GM18907 (cell line): ENCODE measurements at regions not wholly inside any gene's neighbourhood (a gene's known extent, or its start where the extent isn't known, plus 50 kb on each side); places are given as distances from the start of the nearest gene placed in this dataset.
"Not testable (repeated sequence)": the region's sequence is repeated elsewhere in the genome, so short reads cannot be mapped to it uniquely, and the experiment has no call there.

Source experiments
- ATAC-seq: cut with Tn5 transposase; IDR thresholded peaks from one replicate; pipeline ENCODE4 v1.9.1; 2021; ENCODE audit warnings: mild to moderate bottlenecking, moderate library complexity; ENCODE audit not compliant: unreplicated experiment

- ATAC-seq = no peak
These were observed 1971.7 kb downstream of the SUCLG1 start for GRCh38 chr2:82487354-82487753.

DNA sequence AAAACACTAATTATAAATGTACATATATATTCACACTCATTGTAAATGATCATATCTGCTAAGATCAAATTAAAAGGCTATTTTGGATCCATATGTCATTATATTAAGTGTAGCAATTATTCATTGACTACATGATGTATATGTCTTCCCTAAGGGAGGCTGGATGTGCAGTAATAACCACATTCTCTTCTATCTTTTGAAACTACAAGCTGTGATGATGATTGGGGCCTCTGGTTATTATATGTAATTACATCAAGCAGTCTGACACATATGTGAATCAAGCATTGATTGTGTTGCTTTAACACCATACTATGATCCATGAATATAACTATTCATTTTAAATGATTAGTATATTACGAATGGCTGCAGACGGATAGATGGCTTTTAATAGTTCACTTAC, 1973.4 kb downstream of the SUCLG1 start:
- no peak for ATAC-seq

DNA sequence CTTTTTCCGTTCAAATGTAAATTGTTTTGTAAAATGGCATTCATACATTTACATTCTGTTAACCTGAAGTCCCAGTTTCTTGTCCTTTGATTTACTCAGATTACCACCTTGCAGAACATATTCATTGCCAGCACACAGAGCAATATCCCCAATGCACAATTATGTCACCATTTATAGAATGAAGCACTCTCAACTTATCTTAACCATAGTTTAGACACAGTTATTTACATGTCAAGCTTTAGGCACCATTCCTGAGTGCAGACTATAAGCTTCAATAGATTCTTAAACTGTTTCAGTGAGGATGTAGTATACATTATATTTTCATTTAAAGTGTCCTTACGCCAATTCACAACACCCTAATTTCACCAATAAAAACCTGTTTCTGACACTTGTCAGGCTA, 1977.9 kb downstream of the SUCLG1 start:
- no peak for ATAC-seq

GRCh38 chr2:82478641-82479040, 1980.4 kb downstream of the SUCLG1 start:
- no peak for ATAC-seq

DNA sequence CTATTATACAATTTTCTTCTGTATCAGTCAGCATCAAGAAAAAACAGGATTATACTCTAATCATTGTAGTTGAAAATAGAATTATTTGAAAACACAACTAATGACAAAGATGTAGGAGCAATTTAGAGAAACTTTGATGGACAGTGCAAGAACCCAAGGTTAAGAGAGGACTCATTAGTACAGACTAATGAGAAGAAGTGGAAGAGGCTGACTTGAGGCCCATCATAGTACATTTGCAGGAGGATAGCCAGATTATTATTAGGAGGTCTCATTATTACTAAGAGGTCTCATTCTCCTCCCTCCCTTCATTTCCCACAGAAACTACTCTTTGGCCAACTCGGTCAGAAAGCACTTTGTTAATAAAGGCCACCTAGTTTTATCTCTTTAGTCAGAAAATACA, 1983.0 kb downstream of the SUCLG1 start:
- ATAC-seq = no peak

GRCh38 chr2:82428251-82428650, 2030.8 kb downstream of the SUCLG1 start:
- ATAC-seq = no peak

- ATAC-seq = no peak
These were observed 2047.1 kb downstream of the SUCLG1 start for GRCh38 chr2:82412021-82412420.

GRCh38 chr2:82411071-82411470, 2048.0 kb downstream of the SUCLG1 start:
- no peak for ATAC-seq

DNA sequence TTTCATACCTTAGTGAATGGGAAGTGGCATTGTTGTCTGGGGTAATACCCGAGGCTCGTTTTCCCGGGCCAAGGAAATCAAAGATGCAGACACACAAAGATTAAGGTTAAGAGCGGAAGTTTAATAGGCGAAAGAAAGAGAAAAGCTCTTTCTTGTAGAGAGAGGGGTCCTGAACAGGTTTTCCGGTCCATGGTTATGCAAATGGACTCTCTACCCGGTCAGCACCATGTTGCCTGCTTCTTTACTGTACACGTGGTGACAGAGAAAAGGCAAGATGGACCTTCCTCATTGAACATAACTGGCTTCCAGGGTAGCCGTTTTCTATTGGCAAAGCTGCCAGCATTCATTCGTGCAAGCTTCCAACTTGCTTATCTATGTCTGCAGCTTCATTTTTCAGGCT, 2063.5 kb downstream of the SUCLG1 start:
- no peak for ATAC-seq

DNA sequence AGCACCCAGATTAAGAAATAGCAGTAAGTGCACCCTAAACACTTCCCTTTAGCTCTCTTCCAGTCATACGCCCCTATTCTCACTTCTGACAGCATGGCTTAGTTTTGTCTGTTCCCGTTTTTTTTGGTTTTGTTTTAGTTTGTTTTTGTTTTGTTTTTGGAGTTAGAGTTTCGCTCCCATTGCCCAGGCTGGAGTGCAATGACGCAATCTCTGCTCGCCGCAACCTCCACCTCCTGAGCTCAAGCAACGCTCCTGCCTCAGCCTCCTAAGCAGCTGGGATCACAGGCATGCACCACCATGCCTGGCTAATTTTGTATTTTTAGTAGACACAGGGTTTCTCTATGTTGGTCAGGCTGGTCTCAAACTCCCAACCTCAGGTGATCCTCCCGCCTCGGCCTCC, 2067.7 kb downstream of the SUCLG1 start:
- no peak for ATAC-seq

GRCh38 chr2:82355622-82356021, 2051.1 kb upstream of the LRRTM1 start:
- ATAC-seq = no peak

DNA sequence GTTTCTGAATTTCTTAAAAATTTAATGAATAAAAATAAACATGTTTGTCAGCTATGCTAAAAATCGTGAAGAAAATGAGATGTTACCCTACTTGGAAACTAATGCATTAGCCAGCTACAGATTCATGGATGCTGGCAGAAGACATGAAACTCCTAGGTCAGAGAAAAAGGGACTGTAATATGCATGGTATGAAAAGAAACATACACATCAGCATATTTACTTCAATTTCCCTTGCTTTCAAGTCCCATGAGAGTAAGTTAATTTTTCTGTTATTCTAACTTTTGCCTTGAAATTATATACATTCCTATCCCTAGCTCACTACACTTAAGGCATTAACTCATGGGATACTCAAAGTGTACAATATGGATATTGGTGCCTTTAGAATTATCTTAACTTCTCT, 2041.4 kb upstream of the LRRTM1 start:
- ATAC-seq = no peak

GRCh38 chr2:82344670-82345069, 2040.1 kb upstream of the LRRTM1 start:
- ATAC-seq = no peak

GRCh38 chr2:82342356-82342755, 2037.8 kb upstream of the LRRTM1 start:
- no peak for ATAC-seq

DNA sequence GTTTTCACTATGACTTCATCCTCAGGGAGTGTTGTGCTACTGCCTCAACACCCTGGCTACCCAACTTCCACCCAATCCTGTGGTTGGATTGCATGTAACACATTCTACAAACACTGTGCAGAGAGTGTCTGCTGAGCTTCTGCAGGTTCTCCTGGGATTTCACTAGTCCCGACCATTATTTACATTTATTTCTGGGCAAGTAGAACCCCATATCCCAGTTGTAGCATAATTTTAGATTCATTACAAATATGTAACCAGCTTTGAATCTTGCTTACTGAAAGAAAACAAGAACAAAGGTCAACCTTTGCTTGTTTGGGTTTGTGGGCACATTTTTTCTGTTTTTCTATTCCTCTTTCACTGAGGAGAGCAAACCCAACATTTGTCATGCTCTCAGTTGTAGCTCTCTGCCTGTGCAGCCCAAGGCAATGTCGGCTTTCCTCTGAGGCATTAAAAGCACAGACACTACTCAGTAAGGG, 2036.1 kb upstream of the LRRTM1 start:
- ATAC-seq = no peak

DNA sequence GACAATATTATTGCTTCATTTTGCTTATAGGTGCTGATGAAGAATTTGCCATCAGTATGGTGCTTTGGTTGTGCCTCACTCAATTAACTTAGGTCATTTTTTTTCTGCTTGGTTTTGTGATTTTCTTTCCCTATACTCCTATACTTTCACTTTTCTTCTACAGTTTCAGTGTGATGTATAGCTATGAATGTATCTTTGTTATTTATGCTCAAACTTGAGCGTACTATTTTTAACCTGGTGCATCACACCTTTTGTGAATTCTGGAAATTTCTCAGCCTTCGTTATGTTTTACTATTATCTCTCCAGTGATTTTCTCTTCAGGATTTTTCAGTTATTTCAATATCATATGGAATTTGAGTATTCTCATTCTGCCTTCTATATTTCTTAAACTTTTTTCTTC, 2035.3 kb upstream of the LRRTM1 start:
- ATAC-seq = no peak

DNA sequence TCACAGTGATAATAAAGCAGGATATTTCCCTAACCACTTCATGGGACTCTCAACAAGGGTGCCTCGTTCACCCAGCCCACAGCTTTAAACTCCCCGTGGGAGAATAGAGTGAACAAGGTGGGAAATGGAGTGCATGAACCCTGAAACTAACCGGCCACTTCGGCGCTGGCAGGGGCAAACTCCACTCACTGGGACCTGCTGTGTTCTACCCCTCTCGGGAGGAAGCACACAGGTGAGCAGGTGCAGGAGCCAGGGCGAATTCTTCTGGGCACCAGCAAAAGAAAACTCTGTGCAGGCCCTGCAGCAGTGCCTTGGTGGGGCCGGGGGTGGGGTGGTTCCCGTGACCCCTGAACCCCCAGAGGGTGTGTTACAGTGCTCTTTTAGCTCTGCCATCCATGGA, 2029.1 kb upstream of the LRRTM1 start:
- no peak for ATAC-seq

- ATAC-seq = no peak
These were observed 2025.6 kb upstream of the LRRTM1 start for GRCh38 chr2:82330155-82330554.

- ATAC-seq = not testable (repeated sequence)
These were observed 2021.7 kb upstream of the LRRTM1 start for GRCh38 chr2:82326180-82326767.

GRCh38 chr2:82320296-82320695, 2015.7 kb upstream of the LRRTM1 start:
- no peak for ATAC-seq

GRCh38 chr2:82317012-82317411, 2012.5 kb upstream of the LRRTM1 start:
- no peak for ATAC-seq

DNA sequence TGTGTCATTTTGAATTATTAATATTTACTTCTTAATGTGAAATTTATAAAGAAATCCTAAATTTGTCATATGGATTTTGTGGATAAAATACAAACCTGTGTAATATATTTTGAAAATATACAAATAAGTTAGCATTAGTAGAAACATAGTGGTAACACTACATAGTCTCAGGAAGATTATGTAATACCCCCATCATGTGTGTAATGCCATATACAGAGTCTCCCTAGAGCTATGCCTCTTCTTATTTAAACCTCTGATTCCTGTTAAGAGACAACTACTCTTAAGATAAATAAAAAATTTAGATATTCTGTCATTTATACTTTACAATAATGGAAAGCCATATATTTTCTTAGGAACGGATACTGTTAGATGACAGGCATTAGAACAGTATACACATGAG, 2012.0 kb upstream of the LRRTM1 start:
- no peak for ATAC-seq

- no peak for ATAC-seq
These were observed 2010.4 kb upstream of the LRRTM1 start for GRCh38 chr2:82314836-82315472.
